ENCODE measurements at regions not wholly inside any gene's neighbourhood (a gene's known extent, or its start where the extent isn't known, plus 50 kb on each side); places are given as distances from the start of the nearest gene placed in this dataset.

DNA sequence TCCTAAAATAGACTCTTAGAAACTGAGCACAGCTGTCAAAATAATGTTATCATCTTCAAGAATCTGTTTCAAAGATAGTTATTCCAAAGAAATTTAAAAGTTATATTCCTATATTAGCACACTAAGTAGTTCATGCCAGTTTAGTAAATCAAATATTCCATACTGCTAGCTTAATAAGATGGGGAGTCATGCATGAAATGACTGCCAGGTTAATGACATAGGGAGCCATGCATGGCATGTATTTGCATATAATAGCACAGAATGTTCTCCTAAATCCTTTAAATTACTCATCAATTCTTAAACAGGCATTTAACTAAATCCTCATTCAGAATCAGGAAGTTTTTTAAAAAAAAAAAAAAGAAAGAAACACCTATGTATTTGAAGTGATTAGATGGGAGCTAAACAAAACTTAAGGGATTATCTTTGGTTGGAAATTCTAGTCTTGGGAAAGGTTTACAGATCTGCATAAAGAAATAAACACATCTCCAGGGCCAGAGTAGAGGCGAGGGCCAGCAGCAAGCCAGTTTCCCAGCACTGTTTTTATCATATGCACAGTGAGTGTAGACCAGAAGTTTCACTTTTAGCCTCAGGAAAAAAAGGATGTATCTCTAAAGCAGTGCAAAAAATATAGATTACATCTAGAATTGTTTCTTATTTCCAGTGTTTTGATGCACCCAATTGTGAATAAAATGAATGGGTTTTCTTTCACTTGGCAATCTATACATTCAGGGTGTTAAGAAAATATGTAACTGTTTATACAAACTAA lies 366.4 kb upstream of the AGTR1 start:
- DNase-seq, result no peak

DNA sequence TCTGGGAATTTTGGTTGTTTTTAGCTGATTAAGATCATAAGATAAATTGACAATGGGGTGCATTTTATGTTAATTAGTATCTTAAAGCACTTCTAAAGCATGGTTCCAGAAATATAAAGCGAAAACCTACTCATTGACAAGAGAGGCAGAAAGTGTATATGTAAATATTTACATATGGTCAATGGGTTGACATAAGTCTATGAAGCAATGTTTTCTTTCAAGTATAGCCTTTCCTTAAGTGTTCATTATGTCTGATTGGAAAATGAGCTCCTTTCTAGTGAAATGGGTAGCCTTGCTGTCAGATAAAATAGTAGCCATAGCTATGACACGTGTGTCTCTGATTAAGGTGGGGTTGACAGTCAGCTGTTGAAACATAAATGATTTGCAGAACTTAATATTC lies 365.2 kb upstream of the AGTR1 start:
- no peak for DNase-seq

DNA sequence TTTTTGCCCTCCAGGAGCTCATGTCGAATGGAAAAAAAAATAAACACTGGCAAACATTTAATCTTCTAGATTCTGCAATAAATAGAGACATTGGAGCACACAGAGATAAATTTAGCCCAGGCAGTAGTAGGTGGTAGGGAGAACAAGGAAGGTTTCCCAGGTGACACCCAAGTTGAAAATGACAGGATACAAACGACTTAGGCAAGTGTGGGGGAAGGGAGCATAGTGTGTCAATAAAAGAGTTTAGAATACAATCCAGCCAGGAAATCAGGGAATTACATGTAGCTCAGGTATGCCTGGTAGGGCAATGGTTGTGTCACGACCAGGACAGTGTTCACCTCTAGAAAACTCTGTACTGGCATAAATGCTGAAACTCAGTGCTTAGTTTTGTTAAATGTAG lies 364.6 kb upstream of the AGTR1 start:
- no peak for DNase-seq

GRCh38 chr3:148335612-148336011 lies 362.1 kb upstream of the AGTR1 start:
- no peak for DNase-seq

DNA sequence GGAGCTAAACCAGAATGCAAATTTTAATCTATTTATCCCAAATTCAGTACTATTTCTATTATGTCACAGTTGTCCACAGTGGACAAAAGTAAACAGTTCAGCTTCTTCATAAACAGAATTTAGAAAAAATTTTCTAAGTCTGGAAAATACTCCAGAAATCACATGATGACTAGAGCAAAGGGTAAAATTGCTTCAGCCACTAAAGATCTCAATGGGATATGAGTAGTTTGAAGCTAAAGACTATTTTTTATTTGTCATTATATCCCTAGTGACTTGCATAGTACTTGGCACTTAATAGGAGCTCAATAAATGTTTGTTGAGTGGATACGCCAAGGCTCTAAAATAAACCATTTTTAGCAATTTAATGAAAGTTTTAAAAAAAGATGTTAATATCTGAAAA lies 354.3 kb upstream of the AGTR1 start:
- DNase-seq, result no peak

DNA sequence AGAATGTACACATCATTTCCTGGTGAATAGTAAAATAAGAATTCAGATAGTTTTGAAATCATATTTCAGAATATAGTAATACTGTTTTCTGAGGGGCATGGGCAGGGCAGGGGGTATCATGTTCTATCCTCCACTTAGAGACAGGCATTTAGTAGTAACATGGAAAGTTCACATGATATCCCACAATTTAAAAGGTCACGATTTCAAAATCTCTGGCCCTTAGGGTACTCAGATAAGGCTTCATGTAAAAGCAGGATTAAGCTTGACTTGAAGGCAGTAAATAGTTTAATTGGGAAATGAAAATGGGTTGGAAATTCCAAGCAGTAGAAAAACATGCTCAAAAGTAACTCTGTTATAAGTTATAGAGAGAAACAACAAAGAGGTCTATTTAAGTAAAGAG lies 353.2 kb upstream of the AGTR1 start:
- DNase-seq, result no peak

DNA sequence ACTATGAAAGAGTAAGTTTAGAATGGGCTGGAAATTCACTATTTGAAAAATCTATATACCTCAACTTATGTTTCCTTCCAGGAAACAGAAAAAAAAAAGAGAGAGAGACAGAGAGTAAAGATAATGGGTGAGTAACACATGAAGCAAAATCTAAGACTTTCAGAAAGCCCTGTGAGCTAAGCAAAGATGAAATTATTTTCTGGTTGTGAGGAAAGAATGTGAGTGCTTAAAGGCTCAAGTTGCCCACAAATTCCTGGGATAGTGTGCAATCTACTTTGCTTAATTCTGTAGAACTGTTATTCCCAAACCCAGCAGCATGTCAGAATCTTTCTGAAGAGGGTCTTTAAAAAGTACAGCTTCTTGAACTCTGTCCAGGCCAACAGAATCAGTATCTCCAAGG lies 337.7 kb upstream of the AGTR1 start:
- DNase-seq, result no peak

GRCh38 chr3:148366743-148367410 lies 330.8 kb upstream of the AGTR1 start:
- DNase-seq, result no peak

DNA sequence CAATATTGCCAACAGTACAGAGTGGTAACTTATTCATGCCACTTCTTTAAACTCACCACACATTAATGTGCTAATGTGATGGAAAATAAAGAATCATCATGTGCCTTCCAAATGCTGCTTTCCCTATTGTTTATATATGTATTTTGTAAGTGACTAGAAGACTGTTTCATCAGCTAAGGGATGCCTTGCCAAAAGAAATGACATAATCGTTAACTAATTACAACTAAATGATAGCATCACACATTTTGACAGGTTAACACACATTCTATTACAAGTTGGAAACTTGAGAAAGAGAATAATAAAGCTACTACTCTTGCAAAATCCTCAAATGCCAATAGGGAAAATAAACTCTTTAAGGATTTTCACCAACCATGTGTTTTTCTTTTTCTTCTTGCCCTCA lies 329.9 kb upstream of the AGTR1 start:
- no peak for DNase-seq

- DNase-seq, result no peak
Observed at GRCh38 chr3:148369381-148369780, 328.3 kb upstream of the AGTR1 start.

- DNase-seq, result no peak
Observed at GRCh38 chr3:148372206-148372875, 325.4 kb upstream of the AGTR1 start.

GRCh38 chr3:148373961-148374360 lies 323.7 kb upstream of the AGTR1 start:
- no peak for DNase-seq

DNA sequence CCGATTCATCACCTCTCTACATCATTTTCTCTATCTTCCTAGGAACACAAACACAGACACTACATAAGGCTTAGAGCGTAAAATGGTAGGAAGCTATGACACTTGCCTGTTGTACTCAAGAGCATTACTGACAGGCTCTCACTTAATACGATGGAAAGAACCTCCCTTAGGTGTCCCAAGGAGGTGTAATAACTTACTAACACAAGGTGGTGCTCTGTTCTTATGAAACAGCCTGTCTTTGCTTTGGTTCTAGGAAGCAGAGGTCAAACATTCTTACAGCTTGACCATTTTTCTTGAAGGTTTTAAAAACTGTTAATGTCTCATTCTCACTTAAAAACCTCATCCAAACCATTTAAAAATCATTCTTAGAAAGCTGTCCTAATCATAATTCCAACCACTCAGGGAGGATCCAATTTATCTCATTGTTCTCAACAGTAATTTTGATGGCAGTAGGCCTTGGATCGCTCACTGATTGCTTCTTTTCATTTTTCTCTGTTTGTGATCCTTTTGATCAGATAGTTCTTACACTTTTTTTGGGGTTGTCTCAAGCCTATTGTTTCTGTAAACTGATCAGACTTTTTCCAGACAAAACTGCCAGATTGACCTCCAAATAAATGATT lies 317.8 kb upstream of the AGTR1 start:
- no peak for DNase-seq

- DNase-seq, result no peak
Observed at GRCh38 chr3:148381051-148381450, 316.7 kb upstream of the AGTR1 start.

- no peak for DNase-seq
Observed at GRCh38 chr3:148389916-148390315, 307.8 kb upstream of the AGTR1 start.

DNA sequence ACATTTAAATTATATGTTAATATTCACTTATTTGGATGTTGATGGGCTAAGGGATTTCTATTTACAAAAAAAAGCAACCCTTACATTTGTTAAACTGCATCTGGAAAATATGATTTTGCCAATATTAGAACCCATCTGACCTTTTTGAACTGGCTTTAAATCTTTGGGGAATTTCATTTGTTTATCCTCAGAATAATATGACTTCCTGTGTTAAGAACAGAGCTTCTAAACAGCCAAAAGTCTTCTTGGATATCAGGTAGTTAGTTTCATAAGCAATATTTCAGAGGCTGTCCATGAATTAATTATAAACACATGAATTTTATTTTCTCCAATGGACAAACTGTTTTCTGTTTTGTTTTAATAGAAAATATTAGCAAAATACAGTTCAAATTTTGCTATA lies 301.9 kb upstream of the AGTR1 start:
- no peak for DNase-seq

DNA sequence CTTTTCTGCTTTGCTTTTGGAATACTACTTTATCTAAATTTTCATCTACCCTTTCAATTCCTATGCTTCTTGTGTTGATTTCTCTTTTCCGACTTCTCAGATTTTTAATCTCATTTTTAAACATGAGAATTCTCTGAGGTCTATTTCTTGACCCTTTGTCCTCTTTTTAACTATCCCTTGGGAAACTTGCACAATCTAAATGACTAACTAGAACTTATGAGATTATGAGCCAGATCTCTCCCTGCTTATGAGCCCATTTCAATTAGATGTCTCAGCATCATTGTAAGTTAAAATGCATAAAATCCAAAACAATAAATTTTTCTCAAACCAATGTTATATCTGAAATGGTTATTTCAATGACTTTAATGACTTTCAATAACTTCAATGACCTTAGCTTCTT lies 296.9 kb upstream of the AGTR1 start:
- DNase-seq, result no peak

- DNase-seq, result no peak
Observed at GRCh38 chr3:148408667-148409066, 289.0 kb upstream of the AGTR1 start.

- no peak for DNase-seq
Observed at GRCh38 chr3:148420242-148420641, 277.5 kb upstream of the AGTR1 start.

DNA sequence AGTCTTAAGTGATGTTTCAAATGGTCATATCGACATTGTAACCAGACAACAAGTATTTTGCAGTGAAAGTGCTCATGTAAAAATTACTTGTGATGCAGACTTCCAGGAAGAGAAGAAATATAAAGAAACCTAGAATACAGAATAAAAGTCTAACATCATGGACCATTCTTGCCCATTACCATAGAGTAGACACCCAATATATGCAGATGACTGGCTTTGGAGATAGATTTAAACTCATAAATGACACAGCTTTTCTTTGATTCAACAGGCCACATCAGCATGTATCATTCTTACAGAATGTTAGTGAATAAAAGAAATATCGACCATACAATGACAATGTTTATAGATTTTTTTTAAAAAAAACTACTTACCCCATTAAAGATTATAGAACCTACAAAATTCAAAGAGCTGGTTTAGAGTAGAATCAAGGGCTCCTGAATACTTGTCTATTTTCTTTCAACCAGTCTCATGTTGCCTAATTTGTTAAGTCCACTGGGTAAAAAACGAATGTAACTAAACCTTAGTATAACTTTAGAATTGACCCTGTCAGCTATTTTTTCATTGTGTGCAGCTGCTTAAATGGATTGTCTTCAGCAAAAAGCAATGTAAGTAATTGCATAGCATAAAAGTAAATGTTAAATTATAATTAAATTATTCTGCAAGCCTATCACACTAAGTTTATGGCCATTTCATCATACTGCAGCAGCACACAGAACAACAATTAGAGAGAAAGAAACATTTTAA lies 268.7 kb upstream of the AGTR1 start:
- no peak for DNase-seq

DNA sequence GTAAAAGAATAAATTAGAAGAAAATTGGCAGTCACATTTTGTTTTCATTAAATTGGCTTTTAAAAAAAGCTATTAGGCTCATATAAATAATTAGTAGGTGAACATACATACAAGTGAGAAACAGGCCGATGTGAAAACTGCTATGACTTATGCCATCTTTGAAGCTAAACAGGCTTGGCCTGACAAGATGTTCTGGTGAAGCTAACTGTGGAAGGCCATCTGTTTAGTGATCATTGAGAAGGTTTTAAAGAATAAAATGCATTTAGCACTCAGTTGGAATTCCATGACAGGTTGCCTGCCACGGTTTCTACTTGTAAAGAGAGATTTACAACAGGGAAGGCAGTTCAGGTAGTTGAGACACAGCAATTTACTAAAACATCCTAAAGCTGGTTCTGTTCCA lies 264.0 kb upstream of the AGTR1 start:
- no peak for DNase-seq

GRCh38 chr3:148435534-148435933 lies 262.2 kb upstream of the AGTR1 start:
- no peak for DNase-seq

DNA sequence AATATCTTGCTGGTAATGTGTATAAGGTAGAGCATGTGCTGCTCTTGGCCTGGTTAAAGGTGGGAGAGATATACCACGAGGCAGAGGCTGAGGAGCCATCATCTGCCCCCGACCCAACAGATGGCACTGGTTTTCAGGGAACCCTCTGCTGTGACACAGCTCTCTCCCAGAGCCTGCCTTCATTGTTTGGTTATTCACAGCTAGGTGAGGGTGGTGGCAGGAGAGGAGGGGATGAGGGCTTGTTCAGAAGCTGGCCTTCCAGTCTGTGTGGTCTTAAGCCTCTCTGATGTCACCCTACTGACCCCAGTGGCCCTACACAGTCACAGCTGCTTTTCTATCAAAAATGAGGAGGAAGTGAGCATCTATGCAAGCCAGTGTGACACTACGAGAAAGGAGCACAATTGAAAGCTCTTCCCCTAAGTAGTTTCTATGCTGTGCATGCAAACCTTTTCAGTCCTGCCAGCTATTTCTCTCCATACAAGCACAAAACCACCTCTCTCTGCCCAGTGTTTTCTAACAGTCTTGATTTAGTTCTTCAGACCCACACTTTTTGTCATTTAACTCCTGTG lies 258.4 kb upstream of the AGTR1 start:
- no peak for DNase-seq

Data from left hindlimb (tissue), 1 donor.